ENCODE measurements at regions not wholly inside any gene's neighbourhood (a gene's known extent, or its start where the extent isn't known, plus 50 kb on each side); places are given as distances from the start of the nearest gene placed in this dataset.

- no peak overlapping the region for H3K27ac ChIP-seq
- no peak for DNase-seq (ENCODE audit: low read depth, low spot score)
These were observed 93.5 kb downstream of the PUS7L start for GRCh38 chr12:43665091-43665490.

GRCh38 chr12:43662736-43663135, 95.9 kb downstream of the PUS7L start:
- DNase-seq (ENCODE audit: low read depth, low spot score), result no peak
- H3K27ac ChIP-seq, result no peak overlapping the region

GRCh38 chr12:43655586-43655985, 103.0 kb downstream of the PUS7L start:
- no peak overlapping the region for H3K27ac ChIP-seq
- no peak for DNase-seq (ENCODE audit: low read depth, low spot score)

GRCh38 chr12:43653917-43654316, 101.9 kb upstream of the ADAMTS20 start:
- no peak overlapping the region for H3K27ac ChIP-seq
- no peak for DNase-seq (ENCODE audit: low read depth, low spot score)

- no peak overlapping the region for H3K27ac ChIP-seq
- DNase-seq (ENCODE audit: low read depth, low spot score), result no peak
These were observed 101.4 kb upstream of the ADAMTS20 start for GRCh38 chr12:43653289-43653915.

GRCh38 chr12:43648636-43649035, 96.6 kb upstream of the ADAMTS20 start:
- DNase-seq (ENCODE audit: low read depth, low spot score), result no peak
- no peak overlapping the region for H3K27ac ChIP-seq

GRCh38 chr12:43638806-43639205, 86.8 kb upstream of the ADAMTS20 start:
- H3K27ac ChIP-seq, result no peak overlapping the region
- DNase-seq (ENCODE audit: low read depth, low spot score), result peak; percentile 75

- no peak overlapping the region for H3K27ac ChIP-seq
- peak; percentile 50 for DNase-seq (ENCODE audit: low read depth, low spot score)
These were observed 84.9 kb upstream of the ADAMTS20 start for GRCh38 chr12:43636725-43637463.

GRCh38 chr12:43621262-43621661, 69.3 kb upstream of the ADAMTS20 start:
- H3K27ac ChIP-seq, result no peak overlapping the region
- DNase-seq (ENCODE audit: low read depth, low spot score), result no peak

- no peak overlapping the region for H3K27ac ChIP-seq
- no peak for DNase-seq (ENCODE audit: low read depth, low spot score)
These were observed 50.7 kb upstream of the ADAMTS20 start for GRCh38 chr12:43602738-43603137.

Measured in epithelial cell of prostate (primary cell).